GM23338 (cell line): ENCODE measurements at regions not wholly inside any gene's neighbourhood (a gene's known extent, or its start where the extent isn't known, plus 50 kb on each side); places are given as distances from the start of the nearest gene placed in this dataset.
"Not testable (repeated sequence)": the region's sequence is repeated elsewhere in the genome, so short reads cannot be mapped to it uniquely, and the experiment has no call there.

Source experiments
- CREB1 ChIP-seq: fragments of 250-450 bp; sonication (Bioruptor Pico); IDR thresholded peaks from 2 replicates; pipeline ENCODE4 v1.5.0; 2020; ENCODE audit warnings: low read depth, mild to moderate bottlenecking, moderate library complexity
- ETS1 ChIP-seq: IDR thresholded peaks from 2 replicates; pipeline ENCODE4 v1.6.1; 2016; ENCODE audit warnings: antibody characterized with exemption
- EZH2 ChIP-seq: fragments of 200-600 bp; sonication (generic); IDR thresholded peaks from one replicate; pipeline ENCODE4 v1.8.0; 2017; ENCODE audit warnings: antibody characterized with exemption, mild to moderate bottlenecking, low read depth; ENCODE audit not compliant: unreplicated experiment
- EZH2phosphoT487 ChIP-seq: fragments of 200-600 bp; sonication (generic); IDR thresholded peaks from one replicate; pipeline ENCODE4 v1.8.1; 2018; ENCODE audit warnings: antibody characterized with exemption; ENCODE audit not compliant: unreplicated experiment
- JUNB ChIP-seq: IDR thresholded peaks from one replicate; pipeline ENCODE4 v1.6.1; 2016; ENCODE audit warnings: antibody characterized with exemption; ENCODE audit not compliant: unreplicated experiment
- NANOG ChIP-seq: IDR thresholded peaks from 2 replicates; pipeline ENCODE4 v1.6.1; 2016; ENCODE audit warnings: antibody characterized with exemption, borderline replicate concordance
- POLR2AphosphoS5 ChIP-seq: IDR thresholded peaks from 2 replicates; pipeline ENCODE4 v1.6.1; 2016; ENCODE audit warnings: antibody characterized with exemption, low read depth
- ZNF331 ChIP-seq: fragments of 250-450 bp; sonication (Bioruptor Pico); IDR thresholded peaks from 2 replicates; pipeline ENCODE4 v1.5.0; 2020; ENCODE audit warnings: low read depth, mild to moderate bottlenecking, moderate library complexity
- TF ChIP-seq, protein P1 (sequence below), 2 experiments: fragments of 200-600 bp in 1 of 2; sonication (generic) in 1 of 2; conservative IDR thresholded peaks; 2 replicates each; pipeline versions ENCODE4 v1.5.1 to v1.6.1; 2016 to 2017; ENCODE audit warnings: antibody characterized with exemption in 2 of 2, low read depth in 2 of 2, mild to moderate bottlenecking in 2 of 2, moderate library complexity in 1 of 2
- TF ChIP-seq, protein P2 (sequence below): IDR thresholded peaks from one replicate; pipeline ENCODE4 v1.6.1; 2018; ENCODE audit warnings: antibody characterized with exemption; ENCODE audit not compliant: unreplicated experiment

- TF ChIP-seq, protein P1, sequence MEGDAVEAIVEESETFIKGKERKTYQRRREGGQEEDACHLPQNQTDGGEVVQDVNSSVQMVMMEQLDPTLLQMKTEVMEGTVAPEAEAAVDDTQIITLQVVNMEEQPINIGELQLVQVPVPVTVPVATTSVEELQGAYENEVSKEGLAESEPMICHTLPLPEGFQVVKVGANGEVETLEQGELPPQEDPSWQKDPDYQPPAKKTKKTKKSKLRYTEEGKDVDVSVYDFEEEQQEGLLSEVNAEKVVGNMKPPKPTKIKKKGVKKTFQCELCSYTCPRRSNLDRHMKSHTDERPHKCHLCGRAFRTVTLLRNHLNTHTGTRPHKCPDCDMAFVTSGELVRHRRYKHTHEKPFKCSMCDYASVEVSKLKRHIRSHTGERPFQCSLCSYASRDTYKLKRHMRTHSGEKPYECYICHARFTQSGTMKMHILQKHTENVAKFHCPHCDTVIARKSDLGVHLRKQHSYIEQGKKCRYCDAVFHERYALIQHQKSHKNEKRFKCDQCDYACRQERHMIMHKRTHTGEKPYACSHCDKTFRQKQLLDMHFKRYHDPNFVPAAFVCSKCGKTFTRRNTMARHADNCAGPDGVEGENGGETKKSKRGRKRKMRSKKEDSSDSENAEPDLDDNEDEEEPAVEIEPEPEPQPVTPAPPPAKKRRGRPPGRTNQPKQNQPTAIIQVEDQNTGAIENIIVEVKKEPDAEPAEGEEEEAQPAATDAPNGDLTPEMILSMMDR (conservative IDR thresholded peaks at IDR 0.05; ENCODE audit: low read depth in 2 of 2): peak; percentile 19 to 31; a peak in 2 of 4 replicates
- TF ChIP-seq EZH2; POLR2AphosphoS5; JUNB; EZH2phosphoT487; ETS1; CREB1; ZNF331 (CRISPR knock-in tag); NANOG: not testable (repeated sequence)
- TF ChIP-seq, protein P2, sequence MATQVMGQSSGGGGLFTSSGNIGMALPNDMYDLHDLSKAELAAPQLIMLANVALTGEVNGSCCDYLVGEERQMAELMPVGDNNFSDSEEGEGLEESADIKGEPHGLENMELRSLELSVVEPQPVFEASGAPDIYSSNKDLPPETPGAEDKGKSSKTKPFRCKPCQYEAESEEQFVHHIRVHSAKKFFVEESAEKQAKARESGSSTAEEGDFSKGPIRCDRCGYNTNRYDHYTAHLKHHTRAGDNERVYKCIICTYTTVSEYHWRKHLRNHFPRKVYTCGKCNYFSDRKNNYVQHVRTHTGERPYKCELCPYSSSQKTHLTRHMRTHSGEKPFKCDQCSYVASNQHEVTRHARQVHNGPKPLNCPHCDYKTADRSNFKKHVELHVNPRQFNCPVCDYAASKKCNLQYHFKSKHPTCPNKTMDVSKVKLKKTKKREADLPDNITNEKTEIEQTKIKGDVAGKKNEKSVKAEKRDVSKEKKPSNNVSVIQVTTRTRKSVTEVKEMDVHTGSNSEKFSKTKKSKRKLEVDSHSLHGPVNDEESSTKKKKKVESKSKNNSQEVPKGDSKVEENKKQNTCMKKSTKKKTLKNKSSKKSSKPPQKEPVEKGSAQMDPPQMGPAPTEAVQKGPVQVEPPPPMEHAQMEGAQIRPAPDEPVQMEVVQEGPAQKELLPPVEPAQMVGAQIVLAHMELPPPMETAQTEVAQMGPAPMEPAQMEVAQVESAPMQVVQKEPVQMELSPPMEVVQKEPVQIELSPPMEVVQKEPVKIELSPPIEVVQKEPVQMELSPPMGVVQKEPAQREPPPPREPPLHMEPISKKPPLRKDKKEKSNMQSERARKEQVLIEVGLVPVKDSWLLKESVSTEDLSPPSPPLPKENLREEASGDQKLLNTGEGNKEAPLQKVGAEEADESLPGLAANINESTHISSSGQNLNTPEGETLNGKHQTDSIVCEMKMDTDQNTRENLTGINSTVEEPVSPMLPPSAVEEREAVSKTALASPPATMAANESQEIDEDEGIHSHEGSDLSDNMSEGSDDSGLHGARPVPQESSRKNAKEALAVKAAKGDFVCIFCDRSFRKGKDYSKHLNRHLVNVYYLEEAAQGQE: not testable (repeated sequence)
These were observed 195.3 kb downstream of the IL20RB start for GRCh38 chr3:137153046-137153445.
